GM10248 (cell line): ENCODE measurements at regions not wholly inside any gene's neighbourhood (a gene's known extent, or its start where the extent isn't known, plus 50 kb on each side); places are given as distances from the start of the nearest gene placed in this dataset.

Source experiments
- CTCF ChIA-PET: fragments of 300-600 bp; sonication (Branson Sonifier 250); formaldehyde crosslinking; extraction: SDS; loops from one replicate; lab custom pipeline; 2021; ENCODE audit warnings: antibody characterized with exemption; lab: Yijun Ruan, JAX
- POLR2A ChIA-PET: fragments of 350-650 bp; sonication (Branson Sonifier 250); formaldehyde crosslinking; extraction: SDS; loops from one replicate; lab custom pipeline; 2020; ENCODE audit warnings: antibody characterized with exemption; lab: Yijun Ruan, JAX
- DNase-seq: peaks from one replicate; pipeline ENCODE4 v3.0.0; 2012; ENCODE audit errors: extremely low spot score
- TF ChIP-seq, protein P1 (sequence below): IDR thresholded peaks from 2 replicates; pipeline ENCODE4 v1.5.1; 2012; ENCODE audit warnings: mild to moderate bottlenecking, low read depth; ENCODE audit errors: extremely low read depth, missing control alignments, control extremely low read depth

DNA sequence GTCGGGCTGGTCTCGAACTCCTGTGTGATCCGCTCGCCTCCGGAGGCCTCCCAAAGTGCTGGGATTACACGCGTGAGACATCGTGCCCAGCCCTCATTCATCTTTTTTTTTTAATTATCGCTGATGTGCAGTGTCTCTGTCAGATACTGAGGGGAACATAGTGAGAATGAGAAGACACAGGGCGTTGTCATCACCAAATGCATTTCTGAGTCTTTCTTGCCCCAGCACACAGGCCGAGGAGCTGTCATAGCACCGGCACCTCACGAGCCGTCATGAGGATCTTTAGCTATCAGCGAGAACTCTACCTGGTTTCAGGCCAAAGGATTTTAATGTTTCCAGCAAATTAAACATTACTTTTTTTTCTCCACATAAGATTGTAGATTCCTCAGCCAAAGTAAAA is 548.0 kb upstream of the SOX11 start:
- POLR2A ChIA-PET = no interaction called here
- CTCF ChIA-PET = no interaction called here
- DNase-seq = no peak
- TF ChIP-seq, protein P1, sequence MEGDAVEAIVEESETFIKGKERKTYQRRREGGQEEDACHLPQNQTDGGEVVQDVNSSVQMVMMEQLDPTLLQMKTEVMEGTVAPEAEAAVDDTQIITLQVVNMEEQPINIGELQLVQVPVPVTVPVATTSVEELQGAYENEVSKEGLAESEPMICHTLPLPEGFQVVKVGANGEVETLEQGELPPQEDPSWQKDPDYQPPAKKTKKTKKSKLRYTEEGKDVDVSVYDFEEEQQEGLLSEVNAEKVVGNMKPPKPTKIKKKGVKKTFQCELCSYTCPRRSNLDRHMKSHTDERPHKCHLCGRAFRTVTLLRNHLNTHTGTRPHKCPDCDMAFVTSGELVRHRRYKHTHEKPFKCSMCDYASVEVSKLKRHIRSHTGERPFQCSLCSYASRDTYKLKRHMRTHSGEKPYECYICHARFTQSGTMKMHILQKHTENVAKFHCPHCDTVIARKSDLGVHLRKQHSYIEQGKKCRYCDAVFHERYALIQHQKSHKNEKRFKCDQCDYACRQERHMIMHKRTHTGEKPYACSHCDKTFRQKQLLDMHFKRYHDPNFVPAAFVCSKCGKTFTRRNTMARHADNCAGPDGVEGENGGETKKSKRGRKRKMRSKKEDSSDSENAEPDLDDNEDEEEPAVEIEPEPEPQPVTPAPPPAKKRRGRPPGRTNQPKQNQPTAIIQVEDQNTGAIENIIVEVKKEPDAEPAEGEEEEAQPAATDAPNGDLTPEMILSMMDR = no peak

DNA sequence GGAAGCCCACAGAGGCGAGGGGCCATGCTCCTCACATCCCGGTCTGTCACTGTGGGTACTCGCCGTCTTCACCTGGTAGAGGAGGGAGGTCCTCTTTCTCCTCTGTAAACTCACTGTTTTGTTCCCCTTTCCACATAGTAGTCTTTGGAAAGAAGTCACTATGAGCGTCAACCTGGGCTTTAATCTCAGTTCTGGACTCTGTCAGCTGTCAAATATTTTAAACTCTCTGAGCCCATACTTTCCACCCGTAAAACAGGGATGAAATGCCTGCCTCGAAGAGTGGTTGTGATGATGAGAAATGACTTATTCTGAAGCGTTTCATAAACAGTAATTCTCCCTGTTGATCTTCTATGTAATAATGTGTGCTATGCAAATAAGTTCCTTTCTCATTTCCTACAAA is 547.1 kb upstream of the SOX11 start:
- ChIA-PET POLR2A (no interaction called here), CTCF (no interaction called here)
- DNase-seq = no peak
- TF ChIP-seq, protein P1 = no peak

DNA sequence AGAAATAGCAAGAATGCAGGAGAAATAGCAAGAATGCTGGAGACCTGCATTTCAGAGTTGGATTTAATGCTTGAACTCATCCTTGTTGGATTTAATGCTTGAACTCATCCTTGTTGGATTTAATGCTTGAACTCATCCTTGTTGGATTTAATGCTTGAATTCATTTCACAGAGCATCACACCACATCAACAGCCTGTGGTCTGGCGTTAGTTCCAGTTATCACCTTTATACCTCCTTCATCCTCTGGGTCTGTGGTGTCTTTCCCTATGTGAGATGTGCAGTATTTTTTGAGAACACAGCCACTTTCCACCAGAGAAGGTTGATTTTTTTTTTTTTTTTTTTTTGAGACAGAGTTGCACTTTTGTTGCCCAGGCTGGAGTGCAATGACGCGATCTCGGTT is 546.4 kb upstream of the SOX11 start:
- POLR2A ChIA-PET = no interaction called here
- CTCF ChIA-PET = no interaction called here

DNA sequence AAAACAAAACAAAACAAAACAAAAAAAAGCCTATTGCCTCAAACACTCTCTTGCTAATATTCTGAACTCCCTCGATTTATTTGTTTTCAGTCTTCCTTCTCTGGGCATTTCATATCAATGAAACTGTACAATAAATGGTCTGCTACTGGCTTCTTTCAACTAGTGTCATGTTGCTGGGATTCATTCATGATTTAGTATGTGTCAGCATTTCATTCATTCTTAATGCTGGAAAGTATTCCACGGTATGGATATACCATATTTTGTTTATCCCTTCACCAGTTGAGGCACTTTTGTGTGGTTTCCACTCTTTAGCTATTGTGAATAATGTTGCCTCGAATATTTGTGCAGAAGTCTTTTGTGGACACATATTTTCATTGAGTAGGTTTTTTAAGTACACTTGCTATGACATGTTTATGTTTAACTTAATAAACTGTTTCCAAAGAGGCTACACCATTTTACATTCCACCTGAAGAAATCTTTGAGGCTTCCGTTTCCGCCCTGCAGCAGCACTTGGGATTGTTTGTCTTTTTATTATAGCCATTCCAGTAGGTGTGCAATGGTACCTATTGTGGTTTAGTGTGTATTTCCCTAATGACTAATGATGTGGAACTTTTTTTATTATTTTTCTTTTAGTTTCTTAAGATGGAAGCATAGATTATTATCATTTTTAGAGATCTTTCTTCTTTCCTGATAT is 543.6 kb upstream of the SOX11 start:
- DNase-seq = no peak
- POLR2A ChIA-PET = no interaction called here
- CTCF ChIA-PET = no interaction called here
- TF ChIP-seq, protein P1 = no peak

More for the DNA sequence above, 546.4 kb upstream of the SOX11 start:
- no peak for DNase-seq
- TF ChIP-seq, protein P1 = no peak

DNA sequence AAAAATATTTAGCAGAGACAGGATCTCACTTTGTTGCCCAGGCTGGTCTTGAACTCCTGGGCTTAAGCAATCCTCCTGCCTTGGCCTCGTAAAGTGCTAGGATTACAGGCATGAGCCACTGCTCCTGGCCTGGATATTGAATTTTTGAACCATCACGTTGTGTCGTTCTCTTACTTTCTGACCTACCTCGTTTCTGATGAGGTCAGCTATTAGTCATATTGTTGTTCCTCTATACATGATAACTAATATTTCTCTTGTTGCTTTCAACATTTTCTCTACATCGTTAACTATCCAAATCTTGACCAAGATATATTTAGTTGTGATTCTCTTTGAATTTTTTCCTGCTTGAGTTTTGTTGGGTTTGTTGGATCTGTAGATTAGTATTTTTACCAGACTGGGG is 541.3 kb upstream of the SOX11 start:
- TF ChIP-seq, protein P1 = no peak
- CTCF ChIA-PET = no interaction called here
- DNase-seq = no peak
- POLR2A ChIA-PET = no interaction called here

DNA sequence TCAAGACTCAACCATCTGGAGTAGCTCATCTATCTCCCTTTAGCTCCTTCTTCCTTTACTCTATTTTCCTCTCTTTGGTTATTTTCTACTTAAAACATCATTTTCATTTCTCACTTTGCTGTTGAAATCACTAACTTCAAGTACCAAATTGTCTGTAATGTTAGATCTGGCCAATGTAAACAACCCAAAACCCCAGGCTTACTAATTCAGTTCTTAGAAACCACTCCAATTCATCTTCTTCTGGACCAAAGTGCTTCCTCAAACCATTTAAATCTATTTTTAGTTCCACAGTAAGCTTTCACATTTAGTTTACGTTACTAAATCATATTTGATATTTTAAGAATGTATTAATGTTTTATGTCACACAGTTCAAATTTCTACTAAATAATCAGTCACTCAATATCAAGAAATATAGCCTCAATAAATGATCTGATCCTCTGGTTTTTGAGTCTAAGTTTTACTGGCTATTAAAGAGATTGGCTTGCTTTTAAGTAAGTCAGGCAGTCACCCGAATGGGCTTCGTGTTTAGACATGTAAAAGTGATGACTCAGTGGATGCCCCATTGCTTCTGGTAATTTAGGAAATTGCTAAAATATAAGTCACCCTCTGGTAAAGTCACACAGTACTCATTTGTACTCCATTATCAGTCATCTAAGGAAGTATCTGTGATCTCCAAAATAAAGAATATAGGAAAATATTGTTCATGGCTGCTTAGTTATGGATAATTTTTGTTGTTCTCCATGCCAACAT is 527.2 kb upstream of the SOX11 start:
- CTCF ChIA-PET = no interaction called here
- TF ChIP-seq, protein P1 = no peak
- POLR2A ChIA-PET = no interaction called here
- DNase-seq = no peak
